CD4-positive, alpha-beta T cell treated with Interleukin-17A for 1 hour (primary cell): ENCODE measurements at regions not wholly inside any gene's neighbourhood (a gene's known extent, or its start where the extent isn't known, plus 50 kb on each side); places are given as distances from the start of the nearest gene placed in this dataset.

Experiments used
- DNase-seq: peaks from one replicate; pipeline ENCODE4 v3.0.0-alpha.2; 2020

GRCh38 chr20:11376420-11376819 is 541.3 kb upstream of the BTBD3 start:
- DNase-seq = no peak

- DNase-seq = no peak
These were observed 540.7 kb upstream of the BTBD3 start for GRCh38 chr20:11376998-11377397.

GRCh38 chr20:11377761-11378160 is 539.9 kb upstream of the BTBD3 start:
- no peak for DNase-seq

GRCh38 chr20:11378252-11378651 is 539.4 kb upstream of the BTBD3 start:
- no peak for DNase-seq

- DNase-seq = no peak
These were observed 538.3 kb upstream of the BTBD3 start for GRCh38 chr20:11379257-11380011.

GRCh38 chr20:11380283-11380682 is 537.4 kb upstream of the BTBD3 start:
- no peak for DNase-seq

GRCh38 chr20:11387189-11387754 is 530.4 kb upstream of the BTBD3 start:
- no peak for DNase-seq

GRCh38 chr20:11389186-11389585 is 528.5 kb upstream of the BTBD3 start:
- DNase-seq = no peak

- DNase-seq = no peak
These were observed 526.1 kb upstream of the BTBD3 start for GRCh38 chr20:11391591-11391990.

GRCh38 chr20:11394145-11394833 is 523.4 kb upstream of the BTBD3 start:
- DNase-seq = no peak

GRCh38 chr20:11395581-11395980 is 522.1 kb upstream of the BTBD3 start:
- DNase-seq = no peak

- DNase-seq = no peak
These were observed 515.7 kb upstream of the BTBD3 start for GRCh38 chr20:11401988-11402387.

GRCh38 chr20:11403711-11404110 is 514.0 kb upstream of the BTBD3 start:
- no peak for DNase-seq

- DNase-seq = no peak
These were observed 510.8 kb upstream of the BTBD3 start for GRCh38 chr20:11406877-11407276.

- DNase-seq = no peak
These were observed 508.1 kb upstream of the BTBD3 start for GRCh38 chr20:11409561-11409960.

- DNase-seq = no peak
These were observed 505.9 kb upstream of the BTBD3 start for GRCh38 chr20:11411765-11412164.

GRCh38 chr20:11426948-11427347 is 490.7 kb upstream of the BTBD3 start:
- DNase-seq = no peak

- DNase-seq = no peak
These were observed 488.5 kb upstream of the BTBD3 start for GRCh38 chr20:11429168-11429567.

- no peak for DNase-seq
These were observed 487.7 kb upstream of the BTBD3 start for GRCh38 chr20:11429889-11430519.

GRCh38 chr20:11430652-11431051 is 487.0 kb upstream of the BTBD3 start:
- no peak for DNase-seq

GRCh38 chr20:11431621-11432020 is 486.1 kb upstream of the BTBD3 start:
- no peak for DNase-seq

- no peak for DNase-seq
These were observed 485.3 kb upstream of the BTBD3 start for GRCh38 chr20:11432407-11432806.

GRCh38 chr20:11436113-11436905 is 481.4 kb upstream of the BTBD3 start:
- DNase-seq = no peak
